Omental fat pad (tissue), 3 donors: ENCODE measurements at regions not wholly inside any gene's neighbourhood (a gene's known extent, or its start where the extent isn't known, plus 50 kb on each side); places are given as distances from the start of the nearest gene placed in this dataset.

Experiments used
- ATAC-seq: fragments of 150-250 bp; one replicate; pipeline ENCODE4 v1.9.1; 2016; ENCODE audit warnings: mild to moderate bottlenecking, moderate library complexity; ENCODE audit not compliant: low FRiP score
- DNase-seq: peaks from one replicate; pipeline ENCODE4 v3.0.0-alpha.2; 2019; ENCODE audit warnings: low spot score
- CTCF ChIP-seq, 3 donors: fragments of 450-650 bp; IDR thresholded peaks; one replicate each; pipeline ENCODE4 v1.5.1; 2016 to 2017; ENCODE audit warnings: antibody characterized with exemption in 3 of 3, mild to moderate bottlenecking in 3 of 3, moderate library complexity in 2 of 3

GRCh38 chr1:29977550-29977949 is 741.2 kb downstream of the PTPRU start:
- ATAC-seq (no peak), DNase-seq (no peak)
- TF ChIP-seq CTCF (IDR thresholded peaks at IDR 0.05), result no peak

GRCh38 chr1:29975036-29975694 is 738.8 kb downstream of the PTPRU start:
- ATAC-seq (no peak), DNase-seq (no peak)
- no peak for TF ChIP-seq CTCF (IDR thresholded peaks at IDR 0.05)

- no peak for ATAC-seq
- no peak for DNase-seq
- TF ChIP-seq CTCF (IDR thresholded peaks at IDR 0.05), result no peak
Measured at GRCh38 chr1:29974316-29974724, 738.0 kb downstream of the PTPRU start.

- ATAC-seq, result no peak
- TF ChIP-seq CTCF (IDR thresholded peaks at IDR 0.05), result no peak
- no peak for DNase-seq
Measured at GRCh38 chr1:29973406-29973805, 737.1 kb downstream of the PTPRU start.

GRCh38 chr1:29972421-29973053 is 736.2 kb downstream of the PTPRU start:
- ATAC-seq (no peak), DNase-seq (no peak)
- no peak for TF ChIP-seq CTCF (IDR thresholded peaks at IDR 0.05)

GRCh38 chr1:29971703-29972102 is 735.4 kb downstream of the PTPRU start:
- no peak for ATAC-seq
- TF ChIP-seq CTCF (IDR thresholded peaks at IDR 0.05), result no peak
- DNase-seq, result no peak

- no peak for DNase-seq
- ATAC-seq, result no peak
- no peak for TF ChIP-seq CTCF (IDR thresholded peaks at IDR 0.05)
Measured at GRCh38 chr1:29970747-29971325, 734.5 kb downstream of the PTPRU start.
